ENCODE measurements at regions not wholly inside any gene's neighbourhood (a gene's known extent, or its start where the extent isn't known, plus 50 kb on each side); places are given as distances from the start of the nearest gene placed in this dataset.

GRCh38 chr1:181985281-181985680, 76.2 kb downstream of the ZNF648 start:
- H3K9ac ChIP-seq, result no peak overlapping the region
- CTCF ChIA-PET, result no interaction called here
- no peaks in the 10 kb centered on the region for H4K20me1 ChIP-seq (ENCODE audit: insufficient read depth)
- no peaks in the 10 kb centered on the region for H3K4me1 ChIP-seq (ENCODE audit: control insufficient read depth in 1 of 2, insufficient read depth in 2 of 2, low read depth in 1 of 2, low read length in 1 of 2)
- H2AFZ ChIP-seq (ENCODE audit: low read depth), result no peak overlapping the region
- no peaks in the 10 kb centered on the region for H3F3A ChIP-seq (replicated peaks; ENCODE audit: insufficient read depth)
- POLR2A ChIA-PET, result no interaction called here
- no peak overlapping the region for H3K27ac ChIP-seq (ENCODE audit: low read depth in 2 of 2, low read length in 1 of 2)
- 31% methylated on average over 3 of the region's 3 CpGs for WGBS (ENCODE audit: low lambda C conversion rate)
- H3K27me3 ChIP-seq (ENCODE audit: insufficient read depth), result no peaks in the 10 kb centered on the region
- H3K9me2 ChIP-seq, result no peaks in the 10 kb centered on the region
- H3K9me3 ChIP-seq, result no peaks in the 10 kb centered on the region
- H3K36me3 ChIP-seq (replicated peaks in 1 of 2; ENCODE audit: control insufficient read depth in 1 of 2, insufficient read depth in 2 of 2, low read length in 1 of 2), result no peaks in the 10 kb centered on the region
- no peak overlapping the region for H3K4me3 ChIP-seq (ENCODE audit: low read depth in 2 of 2, low read length in 1 of 2)
- no peak for DNase-seq
- H3K79me2 ChIP-seq (ENCODE audit: insufficient read depth), result no peaks in the 10 kb centered on the region
- TF ChIP-seq PBX3 (IDR thresholded peaks at IDR 0.05) (no peak), GATA2 (CRISPR knock-in tag; IDR thresholded peaks at IDR 0.05) (no peak), RAD21 (IDR thresholded peaks at IDR 0.05; ENCODE audit: low read length) (no peak), YY1 (IDR thresholded peaks at IDR 0.05; ENCODE audit: low read depth) (no peak), USF1 (IDR thresholded peaks at IDR 0.05; ENCODE audit: borderline replicate concordance, low read depth) (no peak), RCOR1 (IDR thresholded peaks at IDR 0.05; ENCODE audit: low read length) (no peak), TEAD4 (IDR thresholded peaks at IDR 0.05; ENCODE audit: borderline replicate concordance, insufficient read depth) (no peak), ZBTB33 (IDR thresholded peaks at IDR 0.05; ENCODE audit: borderline replicate concordance, low read depth) (no peak), NRF1 (IDR thresholded peaks at IDR 0.05; ENCODE audit: low read depth, low read length) (no peak), CTCF (IDR thresholded peaks at IDR 0.05) (no peak), RXRA (IDR thresholded peaks at IDR 0.05; ENCODE audit: borderline replicate concordance, low read depth) (no peak), ELF1 (IDR thresholded peaks at IDR 0.05) (no peak), MAX (IDR thresholded peaks at IDR 0.05; ENCODE audit: low read depth) (no peak), MEF2A (IDR thresholded peaks at IDR 0.05; ENCODE audit: borderline replicate concordance, low read depth) (no peak), GABPA (IDR thresholded peaks at IDR 0.05; ENCODE audit: low read depth) (no peak), SMC3 (IDR thresholded peaks at IDR 0.05; ENCODE audit: low read depth, low read length) (no peak), USF2 (IDR thresholded peaks at IDR 0.05; ENCODE audit: borderline replicate concordance, low read depth, low read length) (no peak), FOSL2 (IDR thresholded peaks at IDR 0.05; ENCODE audit: borderline replicate concordance, low read depth) (no peak), SIN3A (IDR thresholded peaks at IDR 0.05; ENCODE audit: borderline replicate concordance, low read depth, low read length) (no peak), IRF3 (IDR thresholded peaks at IDR 0.05; ENCODE audit: low read depth, low read length) (no peak)
- no peak overlapping the region for H3K4me2 ChIP-seq

Measured in SK-N-SH (cell line).